ENCODE measurements at regions not wholly inside any gene's neighbourhood (a gene's known extent, or its start where the extent isn't known, plus 50 kb on each side); places are given as distances from the start of the nearest gene placed in this dataset.

DNA sequence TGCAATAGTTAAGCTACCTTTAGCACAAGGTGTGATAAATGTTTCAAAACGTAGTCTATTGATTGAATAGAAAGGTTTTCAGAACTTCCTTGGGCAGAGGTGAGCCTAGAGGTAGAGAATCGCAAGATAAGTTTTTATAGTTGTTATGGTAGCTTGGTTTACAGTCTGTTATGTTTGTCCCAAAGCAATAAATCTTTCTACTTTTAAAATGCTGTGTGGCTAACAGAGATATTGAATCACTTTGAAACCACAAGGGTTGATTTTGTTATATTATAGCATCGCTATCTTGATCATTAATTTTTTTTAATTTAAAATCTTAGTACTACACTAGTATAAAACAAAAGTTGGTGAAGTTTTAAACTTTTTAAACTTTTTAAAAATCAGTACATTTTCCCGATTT lies 126.7 kb downstream of the TMEM182 start:
- Histone ChIP-seq H3K27me3 (no peaks in the 10 kb centered on the region), H3K27ac (no peak overlapping the region), H3K4me3 (no peak overlapping the region), H3K36me3 (no peaks in the 10 kb centered on the region), H3K4me1 (no peaks in the 10 kb centered on the region), H3K9me3 (no peaks in the 10 kb centered on the region)
- intact Hi-C loops (cut with DNase I; ENCODE audit: low total_unique reads), result no loop called here
- TF ChIP-seq POLR2A (IDR thresholded peaks at IDR 0.05) (no peak), EP300 (IDR thresholded peaks at IDR 0.05) (no peak), POLR2AphosphoS5 (IDR thresholded peaks at IDR 0.05) (no peak)
- TF ChIP-seq, protein P1, sequence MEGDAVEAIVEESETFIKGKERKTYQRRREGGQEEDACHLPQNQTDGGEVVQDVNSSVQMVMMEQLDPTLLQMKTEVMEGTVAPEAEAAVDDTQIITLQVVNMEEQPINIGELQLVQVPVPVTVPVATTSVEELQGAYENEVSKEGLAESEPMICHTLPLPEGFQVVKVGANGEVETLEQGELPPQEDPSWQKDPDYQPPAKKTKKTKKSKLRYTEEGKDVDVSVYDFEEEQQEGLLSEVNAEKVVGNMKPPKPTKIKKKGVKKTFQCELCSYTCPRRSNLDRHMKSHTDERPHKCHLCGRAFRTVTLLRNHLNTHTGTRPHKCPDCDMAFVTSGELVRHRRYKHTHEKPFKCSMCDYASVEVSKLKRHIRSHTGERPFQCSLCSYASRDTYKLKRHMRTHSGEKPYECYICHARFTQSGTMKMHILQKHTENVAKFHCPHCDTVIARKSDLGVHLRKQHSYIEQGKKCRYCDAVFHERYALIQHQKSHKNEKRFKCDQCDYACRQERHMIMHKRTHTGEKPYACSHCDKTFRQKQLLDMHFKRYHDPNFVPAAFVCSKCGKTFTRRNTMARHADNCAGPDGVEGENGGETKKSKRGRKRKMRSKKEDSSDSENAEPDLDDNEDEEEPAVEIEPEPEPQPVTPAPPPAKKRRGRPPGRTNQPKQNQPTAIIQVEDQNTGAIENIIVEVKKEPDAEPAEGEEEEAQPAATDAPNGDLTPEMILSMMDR (IDR thresholded peaks at IDR 0.05), result no peak
- WGBS, 5 donors, result 33 to 61% (median 43%) methylated on average over 4 of the region's 4 CpGs
- no peak for DNase-seq

DNA sequence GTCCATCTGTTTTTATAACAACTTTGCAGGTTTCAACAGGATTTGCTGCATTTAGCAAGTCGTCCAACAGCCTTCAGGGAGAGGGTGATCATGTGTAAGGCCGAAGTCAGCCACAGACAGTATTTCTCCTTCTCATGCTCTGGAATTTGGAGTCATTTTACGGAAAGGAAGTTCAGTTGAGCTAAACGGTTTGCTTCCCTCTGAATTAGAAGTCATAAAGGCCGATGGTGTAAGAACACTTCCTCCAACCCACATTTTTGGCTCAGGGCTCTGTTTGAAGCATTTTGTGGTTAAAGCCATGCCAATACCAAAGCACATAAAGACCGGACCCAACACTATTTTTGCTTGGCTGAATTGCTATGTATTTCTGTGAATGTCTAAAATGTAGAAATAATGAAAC lies 129.5 kb downstream of the TMEM182 start:
- no peak overlapping the region for H3K27ac ChIP-seq
- no peaks in the 10 kb centered on the region for H3K36me3 ChIP-seq
- no peak overlapping the region for H3K4me3 ChIP-seq
- intact Hi-C loops (cut with DNase I; ENCODE audit: low total_unique reads), result no loop called here
- no peaks in the 10 kb centered on the region for H3K4me1 ChIP-seq
- no peak for TF ChIP-seq EP300 (IDR thresholded peaks at IDR 0.05)
- TF ChIP-seq POLR2AphosphoS5 (IDR thresholded peaks at IDR 0.05), result no peak
- TF ChIP-seq POLR2A (IDR thresholded peaks at IDR 0.05), result no peak
- TF ChIP-seq, protein P1 (IDR thresholded peaks at IDR 0.05), result no peak
- no peaks in the 10 kb centered on the region for H3K27me3 ChIP-seq
- H3K9me3 ChIP-seq, result no peaks in the 10 kb centered on the region
- no peak for DNase-seq
- 58 to 72% (median 68%) methylated on average over 6 of the region's 6 CpGs for WGBS, 5 donors

DNA sequence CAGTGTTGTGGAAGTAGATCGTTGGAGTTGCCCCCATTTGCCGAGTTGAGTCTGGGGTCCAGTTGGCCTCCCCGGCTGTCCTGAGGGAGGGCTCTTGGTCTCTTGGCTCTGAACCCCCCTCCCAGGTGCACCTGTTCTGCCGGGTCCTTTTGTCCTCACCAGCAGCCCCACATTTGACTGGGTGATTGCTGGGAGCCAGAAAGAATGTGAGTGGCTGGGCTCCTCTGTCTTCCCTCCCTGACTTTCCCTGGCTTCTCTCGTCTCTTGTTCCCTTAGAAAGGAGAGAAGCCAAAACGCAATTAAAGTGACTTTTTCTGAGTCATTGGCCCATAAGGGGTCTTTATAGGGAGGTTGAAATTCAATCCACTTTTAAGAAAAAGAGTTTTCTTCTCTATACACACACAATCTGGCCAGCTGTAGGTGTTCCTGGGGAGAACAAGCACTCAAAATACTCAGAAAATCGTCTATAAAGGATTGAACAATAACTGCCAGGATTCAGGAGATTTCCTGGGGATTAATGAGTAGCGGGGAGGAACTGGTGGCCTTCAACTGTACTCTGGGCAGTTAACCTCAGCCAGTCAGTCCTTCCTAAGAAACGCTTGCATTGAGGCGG lies 131.0 kb downstream of the TMEM182 start:
- WGBS, 5 donors, result 64 to 77% (median 75%) methylated on average over 10 of the region's 10 CpGs
- Histone ChIP-seq H3K4me3 (no peak overlapping the region), H3K4me1 (no peaks in the 10 kb centered on the region), H3K27ac (no peak overlapping the region), H3K36me3 (no peaks in the 10 kb centered on the region), H3K27me3 (no peaks in the 10 kb centered on the region), H3K9me3 (no peaks in the 10 kb centered on the region)
- no peak for DNase-seq
- intact Hi-C loops (cut with DNase I; ENCODE audit: low total_unique reads), result no loop called here
- TF ChIP-seq POLR2A (IDR thresholded peaks at IDR 0.05), result no peak
- TF ChIP-seq EP300 (IDR thresholded peaks at IDR 0.05), result no peak
- TF ChIP-seq, protein P1 (IDR thresholded peaks at IDR 0.05), result no peak
- TF ChIP-seq POLR2AphosphoS5 (IDR thresholded peaks at IDR 0.05), result no peak

DNA sequence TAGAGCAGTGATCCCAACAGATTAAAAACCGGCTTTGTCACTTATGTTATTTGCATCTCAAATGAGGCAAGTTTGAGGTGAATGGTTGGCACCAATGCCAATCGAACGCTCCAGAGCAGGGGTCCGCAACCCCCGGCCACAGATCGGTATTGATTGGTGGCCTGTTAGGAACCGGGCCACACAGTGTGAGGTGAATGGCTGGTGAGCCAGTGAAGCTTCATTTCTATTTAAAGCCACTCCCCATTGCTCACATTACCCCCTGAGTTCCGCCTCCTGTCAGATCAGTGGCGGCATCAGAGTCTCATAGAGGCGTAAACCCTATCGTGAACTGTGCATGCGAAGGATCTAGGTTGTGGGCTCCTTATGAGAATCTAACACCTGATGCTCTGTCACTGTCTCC lies 132.0 kb downstream of the TMEM182 start:
- DNase-seq, result no peak
- Histone ChIP-seq H3K36me3 (no peaks in the 10 kb centered on the region), H3K4me3 (no peak overlapping the region), H3K9me3 (no peaks in the 10 kb centered on the region), H3K27ac (no peak overlapping the region), H3K27me3 (no peaks in the 10 kb centered on the region), H3K4me1 (no peaks in the 10 kb centered on the region)
- TF ChIP-seq POLR2A (IDR thresholded peaks at IDR 0.05), result no peak
- TF ChIP-seq, protein P1 (IDR thresholded peaks at IDR 0.05), result no peak
- TF ChIP-seq POLR2AphosphoS5 (IDR thresholded peaks at IDR 0.05), result no peak
- TF ChIP-seq EP300 (IDR thresholded peaks at IDR 0.05), result no peak
- intact Hi-C loops (cut with DNase I; ENCODE audit: low total_unique reads), result no loop called here
- WGBS, 5 donors, result 88 to 95% (median 95%) methylated on average over 12 of the region's 12 CpGs

Data from stomach (tissue), 8 donors.